HEK293 (cell line): ENCODE measurements at regions not wholly inside any gene's neighbourhood (a gene's known extent, or its start where the extent isn't known, plus 50 kb on each side); places are given as distances from the start of the nearest gene placed in this dataset.

Experiments
- CTCF ChIA-PET: fragments of 350-600 bp; formaldehyde crosslinking; extraction: SDS; loops from one replicate; lab custom pipeline; 2021; ENCODE audit warnings: antibody characterized with exemption; lab: Yijun Ruan, JAX
- POLR2A ChIA-PET: fragments of 300-600 bp; formaldehyde crosslinking; extraction: SDS; loops from one replicate; lab custom pipeline; 2020; ENCODE audit warnings: antibody characterized with exemption, inconsistent platforms; lab: Yijun Ruan, JAX
- H3K27ac ChIP-seq: fragments of 200-500 bp; sonication (Bioruptor generic); 2 replicates; pipeline ENCODE4 v1.5.1; 2014; ENCODE audit warnings: low read depth, low read length, control low read depth, inconsistent platforms; ENCODE audit errors: extremely low read depth
- H3K36me3 ChIP-seq, 2 experiments: fragments of 200-500 bp in 1 of 2; sonication (Bioruptor generic) in 1 of 2; 1 replicate in 1 of 2; 2 replicates in 1 of 2; pipeline ENCODE4 v1.5.1; 2014 to 2017; ENCODE audit warnings: inconsistent platforms in 2 of 2, low read length in 2 of 2; ENCODE audit not compliant: control insufficient read depth in 2 of 2, insufficient read depth in 1 of 2
- H3K4me1 ChIP-seq: fragments of 200-500 bp; sonication (Bioruptor generic); 2 replicates; pipeline ENCODE4 v1.5.1; 2014; ENCODE audit warnings: mild to moderate bottlenecking, low read length, inconsistent platforms; ENCODE audit not compliant: control insufficient read depth, insufficient read depth
- H3K4me3 ChIP-seq: 2 replicates; pipeline ENCODE4 v1.5.1; 2011; ENCODE audit warnings: low read depth, mild to moderate bottlenecking, control low read depth, low read length, moderate library complexity
- H3K9me3 ChIP-seq: fragments of 200-500 bp; sonication (Bioruptor generic); 2 replicates; pipeline ENCODE4 v1.5.1; 2014; ENCODE audit warnings: low read depth, low read length, inconsistent platforms; ENCODE audit not compliant: control insufficient read depth, insufficient read depth
- KLF8 ChIP-seq: fragments of 450-650 bp; formaldehyde crosslinking; IDR thresholded peaks from 2 replicates; pipeline ENCODE4 v1.5.1; 2016; ENCODE audit warnings: missing biosample characterization, missing genetic modification characterization
- SCRT1 ChIP-seq: fragments of 450-650 bp; formaldehyde crosslinking; IDR thresholded peaks from 2 replicates; pipeline ENCODE4 v1.5.1; 2016; ENCODE audit warnings: missing biosample characterization, missing genetic modification characterization, borderline replicate concordance
- WT1 ChIP-seq: fragments of 450-650 bp; formaldehyde crosslinking; IDR thresholded peaks from 2 replicates; pipeline ENCODE4 v1.5.1; 2016; ENCODE audit warnings: missing biosample characterization, missing genetic modification characterization
- ZBTB48 ChIP-seq: fragments of 450-650 bp; formaldehyde crosslinking; IDR thresholded peaks from 2 replicates; pipeline ENCODE4 v1.5.1; 2016; ENCODE audit warnings: missing biosample characterization, missing genetic modification characterization
- ZNF292 ChIP-seq: fragments of 450-650 bp; formaldehyde crosslinking; IDR thresholded peaks from 2 replicates; pipeline ENCODE4 v1.5.1; 2016; ENCODE audit warnings: low read depth, missing biosample characterization, missing genetic modification characterization, borderline replicate concordance
- ZNF623 ChIP-seq: fragments of 450-650 bp; formaldehyde crosslinking; IDR thresholded peaks from 2 replicates; pipeline ENCODE4 v1.5.1; 2016; ENCODE audit warnings: missing biosample characterization, missing genetic modification characterization
- ZNF624 ChIP-seq: fragments of 450-650 bp; formaldehyde crosslinking; IDR thresholded peaks from 2 replicates; pipeline ENCODE4 v1.5.1; 2017; ENCODE audit warnings: missing biosample characterization, missing genetic modification characterization
- ZNF701 ChIP-seq: fragments of 450-650 bp; formaldehyde crosslinking; IDR thresholded peaks from 2 replicates; pipeline ENCODE4 v1.5.1; 2016; ENCODE audit warnings: missing biosample characterization, missing genetic modification characterization
- TF ChIP-seq, protein P1 (sequence below): fragments of 450-650 bp; formaldehyde crosslinking; IDR thresholded peaks from 2 replicates; pipeline ENCODE4 v1.5.0; 2017; ENCODE audit warnings: missing biosample characterization, missing genetic modification characterization, borderline replicate concordance
- TF ChIP-seq, protein P2 (sequence below): fragments of 450-650 bp; formaldehyde crosslinking; IDR thresholded peaks from 2 replicates; pipeline ENCODE4 v1.5.1; 2016; ENCODE audit warnings: missing biosample characterization, missing genetic modification characterization
- TF ChIP-seq, protein P3 (sequence below): fragments of 450-650 bp; formaldehyde crosslinking; IDR thresholded peaks from 2 replicates; pipeline ENCODE4 v1.5.1; 2016; ENCODE audit warnings: missing biosample characterization, missing genetic modification characterization
- TF ChIP-seq, protein P4 (sequence below): fragments of 450-650 bp; formaldehyde crosslinking; IDR thresholded peaks from 2 replicates; pipeline ENCODE4 v1.5.1; 2016; ENCODE audit warnings: missing biosample characterization, missing genetic modification characterization, borderline replicate concordance

DNA sequence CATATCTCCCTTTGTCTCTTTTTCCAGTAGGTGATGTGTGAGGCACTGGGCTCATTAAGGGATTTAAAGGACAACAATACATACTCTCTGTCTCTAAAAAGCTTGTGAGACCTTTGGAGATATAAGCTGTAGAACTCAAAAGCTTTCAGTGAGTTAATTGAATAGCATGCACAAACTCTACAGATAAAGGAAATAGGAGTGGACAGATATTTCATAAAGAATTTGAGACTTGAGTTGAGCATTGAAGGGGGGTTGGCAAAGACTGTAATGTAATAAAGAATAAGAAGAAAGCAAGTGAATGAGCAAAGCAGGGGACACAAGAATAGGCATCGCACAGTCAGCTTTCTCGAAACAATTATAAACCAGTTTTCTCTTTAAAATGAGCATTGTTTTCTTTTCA, 583.4 kb upstream of the DPPA4 start (continued):
- TF ChIP-seq, protein P1, sequence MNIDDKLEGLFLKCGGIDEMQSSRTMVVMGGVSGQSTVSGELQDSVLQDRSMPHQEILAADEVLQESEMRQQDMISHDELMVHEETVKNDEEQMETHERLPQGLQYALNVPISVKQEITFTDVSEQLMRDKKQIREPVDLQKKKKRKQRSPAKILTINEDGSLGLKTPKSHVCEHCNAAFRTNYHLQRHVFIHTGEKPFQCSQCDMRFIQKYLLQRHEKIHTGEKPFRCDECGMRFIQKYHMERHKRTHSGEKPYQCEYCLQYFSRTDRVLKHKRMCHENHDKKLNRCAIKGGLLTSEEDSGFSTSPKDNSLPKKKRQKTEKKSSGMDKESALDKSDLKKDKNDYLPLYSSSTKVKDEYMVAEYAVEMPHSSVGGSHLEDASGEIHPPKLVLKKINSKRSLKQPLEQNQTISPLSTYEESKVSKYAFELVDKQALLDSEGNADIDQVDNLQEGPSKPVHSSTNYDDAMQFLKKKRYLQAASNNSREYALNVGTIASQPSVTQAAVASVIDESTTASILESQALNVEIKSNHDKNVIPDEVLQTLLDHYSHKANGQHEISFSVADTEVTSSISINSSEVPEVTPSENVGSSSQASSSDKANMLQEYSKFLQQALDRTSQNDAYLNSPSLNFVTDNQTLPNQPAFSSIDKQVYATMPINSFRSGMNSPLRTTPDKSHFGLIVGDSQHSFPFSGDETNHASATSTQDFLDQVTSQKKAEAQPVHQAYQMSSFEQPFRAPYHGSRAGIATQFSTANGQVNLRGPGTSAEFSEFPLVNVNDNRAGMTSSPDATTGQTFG: no peak
- TF ChIP-seq WT1 (tag by site-specific recombination): no peak

DNA sequence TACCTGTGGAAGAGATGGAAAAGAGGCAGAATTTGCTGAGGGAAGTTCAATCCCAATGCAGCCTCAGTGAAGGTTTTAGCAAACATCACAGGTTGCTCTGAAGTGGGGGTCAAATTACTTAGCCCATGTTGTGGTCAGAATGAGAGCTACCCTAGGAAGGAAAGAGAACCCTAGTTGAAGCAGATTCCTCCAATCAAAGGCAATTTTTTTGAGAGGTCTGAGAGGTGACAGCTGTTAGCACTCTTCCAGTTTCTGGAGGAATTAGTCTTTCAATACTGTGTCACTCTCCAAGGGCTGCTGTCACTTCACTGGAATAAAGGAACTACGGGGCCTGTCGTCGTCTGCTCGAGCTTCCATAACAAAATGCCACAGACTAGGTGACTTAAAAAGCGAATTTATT, 584.2 kb upstream of the DPPA4 start:
- H3K9me3 ChIP-seq: no peaks in the 10 kb centered on the region
- POLR2A ChIA-PET: no interaction called here
- CTCF ChIA-PET: no interaction called here
- H3K4me1 ChIP-seq: no peaks in the 10 kb centered on the region
- H3K36me3 ChIP-seq: no peaks in the 10 kb centered on the region
- no peak for TF ChIP-seq ZBTB48 (tag by site-specific recombination)
- TF ChIP-seq ZNF292 (tag by site-specific recombination): no peak
- TF ChIP-seq ZNF623 (tag by site-specific recombination): no peak
- TF ChIP-seq ZNF624 (tag by site-specific recombination): no peak
- TF ChIP-seq, protein P2, sequence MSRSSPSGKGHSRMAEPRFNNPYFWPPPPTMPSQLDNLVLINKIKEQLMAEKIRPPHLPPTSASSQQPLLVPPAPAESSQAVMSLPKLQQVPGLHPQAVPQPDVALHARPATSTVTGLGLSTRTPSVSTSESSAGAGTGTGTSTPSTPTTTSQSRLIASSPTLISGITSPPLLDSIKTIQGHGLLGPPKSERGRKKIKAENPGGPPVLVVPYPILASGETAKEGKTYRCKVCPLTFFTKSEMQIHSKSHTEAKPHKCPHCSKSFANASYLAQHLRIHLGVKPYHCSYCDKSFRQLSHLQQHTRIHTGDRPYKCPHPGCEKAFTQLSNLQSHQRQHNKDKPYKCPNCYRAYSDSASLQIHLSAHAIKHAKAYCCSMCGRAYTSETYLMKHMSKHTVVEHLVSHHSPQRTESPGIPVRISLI (tag by site-specific recombination): no peak
- TF ChIP-seq ZNF701 (tag by site-specific recombination): no peak
- TF ChIP-seq KLF8 (tag by site-specific recombination): no peak
- TF ChIP-seq, protein P3, sequence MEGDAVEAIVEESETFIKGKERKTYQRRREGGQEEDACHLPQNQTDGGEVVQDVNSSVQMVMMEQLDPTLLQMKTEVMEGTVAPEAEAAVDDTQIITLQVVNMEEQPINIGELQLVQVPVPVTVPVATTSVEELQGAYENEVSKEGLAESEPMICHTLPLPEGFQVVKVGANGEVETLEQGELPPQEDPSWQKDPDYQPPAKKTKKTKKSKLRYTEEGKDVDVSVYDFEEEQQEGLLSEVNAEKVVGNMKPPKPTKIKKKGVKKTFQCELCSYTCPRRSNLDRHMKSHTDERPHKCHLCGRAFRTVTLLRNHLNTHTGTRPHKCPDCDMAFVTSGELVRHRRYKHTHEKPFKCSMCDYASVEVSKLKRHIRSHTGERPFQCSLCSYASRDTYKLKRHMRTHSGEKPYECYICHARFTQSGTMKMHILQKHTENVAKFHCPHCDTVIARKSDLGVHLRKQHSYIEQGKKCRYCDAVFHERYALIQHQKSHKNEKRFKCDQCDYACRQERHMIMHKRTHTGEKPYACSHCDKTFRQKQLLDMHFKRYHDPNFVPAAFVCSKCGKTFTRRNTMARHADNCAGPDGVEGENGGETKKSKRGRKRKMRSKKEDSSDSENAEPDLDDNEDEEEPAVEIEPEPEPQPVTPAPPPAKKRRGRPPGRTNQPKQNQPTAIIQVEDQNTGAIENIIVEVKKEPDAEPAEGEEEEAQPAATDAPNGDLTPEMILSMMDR (tag by site-specific recombination): no peak
- TF ChIP-seq, protein P4, sequence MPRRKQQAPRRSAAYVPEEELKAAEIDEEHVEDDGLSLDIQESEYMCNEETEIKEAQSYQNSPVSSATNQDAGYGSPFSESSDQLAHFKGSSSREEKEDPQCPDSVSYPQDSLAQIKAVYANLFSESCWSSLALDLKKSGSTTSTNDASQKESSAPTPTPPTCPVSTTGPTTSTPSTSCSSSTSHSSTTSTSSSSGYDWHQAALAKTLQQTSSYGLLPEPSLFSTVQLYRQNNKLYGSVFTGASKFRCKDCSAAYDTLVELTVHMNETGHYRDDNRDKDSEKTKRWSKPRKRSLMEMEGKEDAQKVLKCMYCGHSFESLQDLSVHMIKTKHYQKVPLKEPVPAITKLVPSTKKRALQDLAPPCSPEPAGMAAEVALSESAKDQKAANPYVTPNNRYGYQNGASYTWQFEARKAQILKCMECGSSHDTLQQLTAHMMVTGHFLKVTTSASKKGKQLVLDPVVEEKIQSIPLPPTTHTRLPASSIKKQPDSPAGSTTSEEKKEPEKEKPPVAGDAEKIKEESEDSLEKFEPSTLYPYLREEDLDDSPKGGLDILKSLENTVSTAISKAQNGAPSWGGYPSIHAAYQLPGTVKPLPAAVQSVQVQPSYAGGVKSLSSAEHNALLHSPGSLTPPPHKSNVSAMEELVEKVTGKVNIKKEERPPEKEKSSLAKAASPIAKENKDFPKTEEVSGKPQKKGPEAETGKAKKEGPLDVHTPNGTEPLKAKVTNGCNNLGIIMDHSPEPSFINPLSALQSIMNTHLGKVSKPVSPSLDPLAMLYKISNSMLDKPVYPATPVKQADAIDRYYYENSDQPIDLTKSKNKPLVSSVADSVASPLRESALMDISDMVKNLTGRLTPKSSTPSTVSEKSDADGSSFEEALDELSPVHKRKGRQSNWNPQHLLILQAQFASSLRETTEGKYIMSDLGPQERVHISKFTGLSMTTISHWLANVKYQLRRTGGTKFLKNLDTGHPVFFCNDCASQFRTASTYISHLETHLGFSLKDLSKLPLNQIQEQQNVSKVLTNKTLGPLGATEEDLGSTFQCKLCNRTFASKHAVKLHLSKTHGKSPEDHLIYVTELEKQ (tag by site-specific recombination): no peak
- no peak overlapping the region for H3K27ac ChIP-seq
- no peak overlapping the region for H3K4me3 ChIP-seq

- CTCF ChIA-PET: no interaction called here
- H3K36me3 ChIP-seq: no peaks in the 10 kb centered on the region
- POLR2A ChIA-PET: no interaction called here
- H3K4me3 ChIP-seq: no peak overlapping the region
- H3K27ac ChIP-seq: no peak overlapping the region
- no peaks in the 10 kb centered on the region for H3K4me1 ChIP-seq
- TF ChIP-seq SCRT1 (tag by site-specific recombination): no peak
- TF ChIP-seq, all 188 proteins: peak for 0
- H3K9me3 ChIP-seq: no peaks in the 10 kb centered on the region
These were observed 585.5 kb upstream of the DPPA4 start for GRCh38 chr3:109922856-109923255.
